MV-4-11 (cell line): ENCODE measurements at regions not wholly inside any gene's neighbourhood (a gene's known extent, or its start where the extent isn't known, plus 50 kb on each side); places are given as distances from the start of the nearest gene placed in this dataset.

Experiments
- DNase-seq: peaks from one replicate; lab custom pipeline; 2025; lab: John Stamatoyannopoulos, UW

GRCh38 chr20:22791396-22791795, 207.0 kb upstream of the FOXA2 start:
- no peak for DNase-seq

- no peak for DNase-seq
Observed at GRCh38 chr20:22791877-22792525, 207.6 kb upstream of the FOXA2 start.

- DNase-seq: no peak
Observed at GRCh38 chr20:22794200-22794599, 209.8 kb upstream of the FOXA2 start.

- DNase-seq: no peak
Observed at GRCh38 chr20:22795433-22795832, 211.1 kb upstream of the FOXA2 start.

- no peak for DNase-seq
Observed at GRCh38 chr20:22795871-22796270, 211.5 kb upstream of the FOXA2 start.

GRCh38 chr20:22796469-22797077, 212.2 kb upstream of the FOXA2 start:
- no peak for DNase-seq

- DNase-seq: no peak
Observed at GRCh38 chr20:22797103-22797502, 212.7 kb upstream of the FOXA2 start.

- DNase-seq: no peak
Observed at GRCh38 chr20:22799687-22800086, 215.3 kb upstream of the FOXA2 start.

GRCh38 chr20:22800129-22800528, 215.8 kb upstream of the FOXA2 start:
- DNase-seq: no peak

- DNase-seq: no peak
Observed at GRCh38 chr20:22801528-22801927, 217.2 kb upstream of the FOXA2 start.

GRCh38 chr20:22802296-22802695, 217.9 kb upstream of the FOXA2 start:
- DNase-seq: no peak

GRCh38 chr20:22805219-22805618, 220.8 kb upstream of the FOXA2 start:
- DNase-seq: peak; percentile 14

- no peak for DNase-seq
Observed at GRCh38 chr20:22805996-22806395, 221.6 kb upstream of the FOXA2 start.

GRCh38 chr20:22807045-22807444, 222.7 kb upstream of the FOXA2 start:
- DNase-seq: no peak

GRCh38 chr20:22807646-22808244, 223.4 kb upstream of the FOXA2 start:
- no peak for DNase-seq

- DNase-seq: no peak
Observed at GRCh38 chr20:22808628-22809027, 224.3 kb upstream of the FOXA2 start.

- DNase-seq: no peak
Observed at GRCh38 chr20:22810030-22810429, 225.1 kb upstream of the SSTR4 start.

- DNase-seq: peak; percentile 16
Observed at GRCh38 chr20:22810626-22811569, 224.2 kb upstream of the SSTR4 start.

GRCh38 chr20:22814471-22815205, 220.5 kb upstream of the SSTR4 start:
- peak; percentile 5 for DNase-seq

GRCh38 chr20:22815206-22815551, 219.9 kb upstream of the SSTR4 start:
- DNase-seq: no peak

GRCh38 chr20:22815603-22816315, 219.4 kb upstream of the SSTR4 start:
- no peak for DNase-seq
